Activated CD4-positive, alpha-beta T cell treated with anti-CD3 and anti-CD28 coated beads, Interleukin-2, amount 50 U/mL, for 4 hours (primary cell): ENCODE measurements at regions not wholly inside any gene's neighbourhood (a gene's known extent, or its start where the extent isn't known, plus 50 kb on each side); places are given as distances from the start of the nearest gene placed in this dataset.
A peak's percentile ranks its signal among the peaks of the same experiment; 100 is the strongest.
"Not testable (repeated sequence)": the region's sequence is repeated elsewhere in the genome, so short reads cannot be mapped to it uniquely, and the experiment has no call there.

ENCODE experiments used
- DNase-seq, 2 experiments: peaks; one replicate each; pipeline ENCODE4 v3.0.0-alpha.2; 2020

DNA sequence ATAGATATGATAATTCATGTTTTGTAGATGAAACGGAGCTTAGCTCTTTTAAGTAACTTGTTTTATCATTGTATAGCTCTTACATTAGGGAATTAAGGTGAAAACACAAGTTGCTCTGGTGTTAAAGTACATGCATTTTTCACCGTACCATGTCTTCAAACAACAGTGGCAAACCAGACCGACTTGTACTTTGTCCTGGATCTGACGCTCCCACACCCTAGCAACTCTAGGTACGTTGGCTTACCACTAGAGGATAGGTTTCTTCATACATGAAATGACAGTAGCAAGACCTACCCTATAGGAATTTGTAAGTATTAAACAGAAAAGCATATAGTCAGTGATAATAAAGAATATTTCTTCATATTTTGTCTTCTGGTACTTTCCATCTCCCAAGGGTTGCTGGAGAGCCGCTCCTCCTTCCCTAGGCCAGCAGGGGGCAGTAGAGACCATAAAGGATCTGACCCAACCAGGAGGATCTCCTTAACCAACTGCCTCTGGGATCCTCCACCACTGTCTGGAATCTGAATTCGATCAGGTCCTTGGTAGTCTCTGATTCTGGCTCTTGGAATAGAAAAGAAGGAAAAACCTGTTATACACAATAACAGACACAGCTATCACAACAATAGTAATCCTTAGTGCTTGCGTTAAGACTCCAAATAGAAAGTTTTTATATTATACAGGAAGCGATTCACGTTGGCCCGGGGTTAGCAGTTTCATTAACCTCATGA is 136.7 kb downstream of the CAVIN4 start:
- DNase-seq: peak; percentile 2

- no peak for DNase-seq
These were observed 137.2 kb downstream of the CAVIN4 start for GRCh38 chr9:100715100-100715380.

DNA sequence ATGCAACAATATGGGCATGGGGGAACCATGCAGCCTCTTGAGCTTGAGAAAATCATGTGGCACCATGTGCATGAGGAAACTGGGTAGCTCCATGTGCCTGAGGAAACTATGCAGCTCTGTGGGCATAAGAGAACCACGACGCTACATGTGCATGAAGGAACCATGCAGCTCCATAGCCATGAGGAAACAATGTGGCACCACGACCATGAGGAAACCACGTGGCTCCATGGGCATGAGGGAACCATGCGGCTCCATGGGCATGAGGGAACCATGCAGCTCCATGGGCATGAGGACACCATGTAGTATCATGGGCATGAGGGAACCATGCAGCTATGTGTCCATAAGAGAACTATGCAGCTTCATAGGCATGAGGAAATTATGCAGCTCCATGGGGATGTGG is 140.8 kb downstream of the CAVIN4 start:
- no peak for DNase-seq

DNA sequence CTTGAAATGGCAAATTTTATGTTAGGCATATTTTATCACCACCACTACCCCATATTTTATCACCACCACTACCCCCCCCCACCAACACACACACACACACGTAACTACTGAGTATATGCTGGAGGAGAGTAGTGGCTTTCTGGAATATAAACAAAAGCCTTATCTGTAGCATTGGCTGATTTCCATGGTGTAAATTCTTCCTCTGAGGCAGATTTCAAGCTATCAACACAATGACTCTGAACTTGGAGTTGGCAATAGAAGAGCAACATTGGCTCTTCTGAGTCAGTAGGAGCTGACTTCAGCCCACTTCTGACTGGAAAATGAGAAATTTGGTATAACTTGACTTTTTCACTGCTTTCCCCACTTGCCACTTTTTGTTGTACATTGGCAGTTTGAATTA is 143.0 kb downstream of the CAVIN4 start:
- no peak for DNase-seq

- no peak for DNase-seq
These were observed 147.0 kb downstream of the CAVIN4 start for GRCh38 chr9:100724886-100725285.

DNA sequence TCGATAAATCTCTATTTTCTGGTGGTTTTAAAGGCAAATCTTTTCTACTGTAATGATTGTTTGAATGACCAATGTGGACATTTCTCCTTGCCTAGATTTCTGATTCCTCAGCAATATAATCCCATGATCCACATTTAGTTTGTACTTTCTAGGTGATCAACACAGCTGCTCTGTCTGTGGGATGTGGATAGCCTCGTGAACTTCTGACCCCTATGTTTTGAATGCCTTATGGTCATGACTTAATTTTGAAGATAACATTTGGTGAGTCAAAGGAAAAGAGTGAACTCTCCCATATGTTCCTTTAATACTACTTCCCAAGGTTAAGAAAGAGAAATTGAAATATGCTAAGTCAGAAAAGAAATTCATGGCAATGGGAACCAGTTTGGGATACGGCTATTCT is 147.5 kb downstream of the CAVIN4 start:
- DNase-seq: no peak

GRCh38 chr9:100729336-100729895 is 151.5 kb downstream of the CAVIN4 start:
- DNase-seq: no peak

DNA sequence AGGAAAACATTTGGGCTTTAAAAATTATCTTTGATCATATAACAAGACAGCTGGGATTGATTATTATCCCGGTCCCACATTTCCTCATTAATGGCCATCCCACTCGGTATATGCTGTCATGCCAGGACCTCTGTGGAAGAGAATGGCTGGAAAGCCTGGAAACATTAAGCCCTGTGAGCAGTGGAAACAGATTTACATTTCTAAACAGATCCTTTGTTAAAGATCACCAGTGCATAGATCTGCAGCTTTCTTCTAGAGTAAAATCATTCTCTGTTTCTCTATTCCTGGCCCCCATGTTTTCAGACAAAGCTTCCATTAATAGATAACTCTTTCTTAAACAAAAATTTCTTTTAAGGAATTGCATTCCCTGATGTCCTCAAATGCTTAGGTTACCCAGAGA is 152.2 kb downstream of the CAVIN4 start:
- no peak for DNase-seq

DNA sequence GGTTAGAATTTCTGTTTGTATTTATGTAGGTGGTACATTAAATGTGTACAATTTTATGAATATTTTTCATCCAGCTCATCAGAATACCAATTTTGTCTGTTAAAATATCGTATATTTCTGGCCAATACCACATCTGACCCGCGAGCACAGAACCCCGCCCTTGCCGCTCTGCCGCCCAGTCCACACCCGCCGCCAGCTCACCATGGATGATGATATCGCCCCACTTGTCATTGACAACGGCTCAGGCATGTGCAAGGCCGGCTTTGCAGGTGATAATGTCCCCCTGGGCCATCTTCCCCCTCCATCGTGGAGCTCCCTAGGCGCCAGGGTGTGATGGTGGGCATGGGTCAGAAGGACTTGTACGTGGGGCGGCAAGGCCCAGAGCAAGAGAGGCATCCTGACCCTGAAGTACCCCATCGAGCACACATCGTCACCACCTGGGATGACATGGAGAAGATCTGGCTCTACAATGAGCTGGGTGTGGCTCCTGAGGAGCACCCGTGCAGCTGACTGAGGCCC is 153.2 kb downstream of the CAVIN4 start:
- DNase-seq: no peak

- no peak for DNase-seq
These were observed 153.7 kb downstream of the CAVIN4 start for GRCh38 chr9:100731557-100731956.

DNA sequence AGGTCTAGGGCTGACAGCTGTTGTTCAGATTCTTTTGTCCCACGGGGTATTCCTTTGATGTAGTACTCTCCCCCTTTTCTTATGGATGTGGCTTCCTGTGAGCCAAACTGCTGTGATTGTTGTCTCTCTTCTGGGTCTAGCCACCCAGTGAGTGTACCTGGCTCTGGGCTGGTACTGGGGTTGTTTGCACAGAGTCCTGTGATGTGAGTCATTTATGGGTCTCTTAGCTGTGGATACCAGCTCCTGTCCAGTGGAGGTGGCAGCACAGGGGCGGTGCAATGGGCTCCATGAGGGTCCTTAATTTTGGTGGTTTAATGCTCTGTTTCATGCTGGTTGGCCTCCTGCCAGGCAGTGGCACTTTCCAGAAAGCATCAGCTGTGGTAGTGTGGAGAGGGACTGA is 161.3 kb downstream of the CAVIN4 start:
- DNase-seq: no peak

DNA sequence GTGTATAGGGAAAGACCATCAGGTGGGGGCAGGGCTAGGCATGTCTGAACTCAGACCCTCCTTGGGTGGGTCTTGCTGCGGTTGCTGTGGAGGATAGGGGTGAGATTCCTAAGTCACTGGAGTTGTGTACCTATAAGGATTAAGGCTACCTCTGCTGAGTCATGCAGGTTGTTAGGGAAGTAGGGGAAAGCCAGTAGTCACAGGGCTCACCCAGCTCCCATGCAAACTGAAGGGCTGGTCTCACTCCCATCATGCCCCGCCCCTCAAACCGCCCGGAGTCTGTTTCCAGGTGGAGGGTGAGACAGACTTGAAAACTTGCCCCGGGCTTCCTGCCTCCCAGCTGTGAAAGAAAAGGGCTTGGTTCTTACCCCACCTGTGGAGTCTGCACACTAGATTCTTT is 161.8 kb downstream of the CAVIN4 start:
- DNase-seq: no peak

- DNase-seq: not testable (repeated sequence)
These were observed 171.1 kb downstream of the CAVIN4 start for GRCh38 chr9:100748930-100749329.

GRCh38 chr9:100756217-100756616 is 178.3 kb downstream of the CAVIN4 start:
- DNase-seq: no peak

- DNase-seq: no peak
These were observed 181.3 kb downstream of the CAVIN4 start for GRCh38 chr9:100759215-100759614.

DNA sequence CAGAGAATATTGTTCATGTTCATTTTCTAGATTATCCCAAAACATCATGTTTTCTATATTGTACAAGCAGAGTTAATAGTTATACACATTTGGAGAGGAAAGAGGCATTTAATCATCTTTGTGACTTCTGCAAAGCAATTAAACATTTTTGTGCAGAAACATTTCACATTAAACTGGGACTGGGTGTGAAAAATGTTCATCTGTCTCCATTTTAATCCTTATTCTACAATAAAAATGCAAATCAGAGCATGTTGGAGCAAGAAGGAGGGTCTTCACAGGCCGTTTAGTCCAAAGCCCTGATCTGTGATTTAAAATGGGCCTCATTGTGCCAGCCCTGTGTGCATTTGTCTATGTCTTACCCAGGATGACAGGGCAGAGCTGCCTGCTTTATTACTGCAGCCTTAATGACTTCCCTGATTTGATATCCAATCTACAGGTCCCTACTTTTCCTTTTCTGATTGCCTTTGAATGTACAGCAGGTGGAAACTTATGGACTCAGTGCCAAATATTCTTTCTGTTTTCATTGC is 183.5 kb downstream of the CAVIN4 start:
- no peak for DNase-seq

- no peak for DNase-seq
These were observed 196.4 kb downstream of the CAVIN4 start for GRCh38 chr9:100774326-100774725.

- DNase-seq: no peak
These were observed 197.1 kb downstream of the CAVIN4 start for GRCh38 chr9:100774962-100775361.

DNA sequence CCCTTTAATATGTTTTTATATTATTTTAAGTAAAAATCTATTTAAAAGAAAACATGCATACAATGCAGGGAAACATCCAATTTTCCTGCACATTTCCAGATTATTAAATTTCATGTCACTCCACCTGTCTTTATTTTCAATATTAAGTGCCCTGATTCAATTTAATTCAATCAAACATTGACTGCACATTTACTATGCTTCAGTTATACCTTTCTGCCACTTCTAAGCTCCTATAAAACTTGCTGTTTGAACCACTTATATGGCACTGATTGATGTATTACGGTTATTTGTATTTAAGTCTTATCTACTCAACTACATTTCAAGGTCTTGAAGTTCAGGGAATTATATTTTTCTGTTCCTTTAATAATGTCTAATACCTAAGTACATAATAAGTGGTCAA is 198.0 kb downstream of the CAVIN4 start:
- no peak for DNase-seq

GRCh38 chr9:100784755-100785154 is 206.9 kb downstream of the CAVIN4 start:
- no peak for DNase-seq

- DNase-seq: no peak
These were observed 208.1 kb downstream of the CAVIN4 start for GRCh38 chr9:100785946-100786345.

GRCh38 chr9:100794738-100795269 is 216.9 kb downstream of the CAVIN4 start:
- DNase-seq: no peak

GRCh38 chr9:100803956-100804355 is 224.6 kb upstream of the PLPPR1 start:
- DNase-seq: no peak

GRCh38 chr9:100811643-100812042 is 216.9 kb upstream of the PLPPR1 start:
- DNase-seq: no peak

- DNase-seq: no peak
These were observed 214.7 kb upstream of the PLPPR1 start for GRCh38 chr9:100813871-100814270.
